Hematopoietic multipotent progenitor cell treated with erythropoietin and hydrocortisone succinate and interleukin-3 and kit ligand, for 4 days (in vitro differentiated cells): ENCODE measurements at regions not wholly inside any gene's neighbourhood (a gene's known extent, or its start where the extent isn't known, plus 50 kb on each side); places are given as distances from the start of the nearest gene placed in this dataset.
A peak's percentile ranks its signal among the peaks of the same experiment; 100 is the strongest.

ENCODE experiments used
- DNase-seq: peaks from one replicate; pipeline ENCODE4 v3.0.0-alpha.2; 2015

- no peak for DNase-seq
These were observed 395.7 kb upstream of the MAP3K7 start for GRCh38 chr6:90982581-90982980.

GRCh38 chr6:90982051-90982450 lies 395.2 kb upstream of the MAP3K7 start:
- DNase-seq = peak; percentile 8

GRCh38 chr6:90978046-90978445 lies 391.2 kb upstream of the MAP3K7 start:
- no peak for DNase-seq

GRCh38 chr6:90977513-90977912 lies 390.6 kb upstream of the MAP3K7 start:
- DNase-seq = no peak

GRCh38 chr6:90976341-90976740 lies 389.5 kb upstream of the MAP3K7 start:
- no peak for DNase-seq

GRCh38 chr6:90975741-90976140 lies 388.9 kb upstream of the MAP3K7 start:
- DNase-seq = no peak

- no peak for DNase-seq
These were observed 386.3 kb upstream of the MAP3K7 start for GRCh38 chr6:90973188-90973587.

GRCh38 chr6:90970672-90971071 lies 383.8 kb upstream of the MAP3K7 start:
- no peak for DNase-seq

- DNase-seq = no peak
These were observed 380.6 kb upstream of the MAP3K7 start for GRCh38 chr6:90967471-90967870.

- no peak for DNase-seq
These were observed 373.5 kb upstream of the MAP3K7 start for GRCh38 chr6:90960324-90960723.

- DNase-seq = no peak
These were observed 368.4 kb upstream of the MAP3K7 start for GRCh38 chr6:90955246-90955645.

GRCh38 chr6:90953405-90954161 lies 366.7 kb upstream of the MAP3K7 start:
- no peak for DNase-seq

GRCh38 chr6:90952176-90952575 lies 365.3 kb upstream of the MAP3K7 start:
- no peak for DNase-seq

GRCh38 chr6:90948540-90948939 lies 361.7 kb upstream of the MAP3K7 start:
- no peak for DNase-seq

GRCh38 chr6:90947184-90948064 lies 360.6 kb upstream of the MAP3K7 start:
- DNase-seq = no peak

GRCh38 chr6:90941885-90942284 lies 355.0 kb upstream of the MAP3K7 start:
- DNase-seq = no peak

GRCh38 chr6:90940812-90941481 lies 354.1 kb upstream of the MAP3K7 start:
- peak; percentile 82 for DNase-seq

- no peak for DNase-seq
These were observed 353.0 kb upstream of the MAP3K7 start for GRCh38 chr6:90939906-90940305.

- DNase-seq = no peak
These were observed 351.2 kb upstream of the MAP3K7 start for GRCh38 chr6:90938122-90938521.

GRCh38 chr6:90936286-90936685 lies 349.4 kb upstream of the MAP3K7 start:
- no peak for DNase-seq

GRCh38 chr6:90934966-90935365 lies 348.1 kb upstream of the MAP3K7 start:
- DNase-seq = peak; percentile 5

- no peak for DNase-seq
These were observed 347.2 kb upstream of the MAP3K7 start for GRCh38 chr6:90934081-90934480.

GRCh38 chr6:90932351-90932750 lies 345.5 kb upstream of the MAP3K7 start:
- DNase-seq = peak; percentile 5

GRCh38 chr6:90928051-90928450 lies 341.2 kb upstream of the MAP3K7 start:
- DNase-seq = no peak
